H1 (cell line): ENCODE measurements at regions not wholly inside any gene's neighbourhood (a gene's known extent, or its start where the extent isn't known, plus 50 kb on each side); places are given as distances from the start of the nearest gene placed in this dataset.

ENCODE experiments used
- CTCF ChIA-PET: fragments of 300-600 bp; sonication (Branson Sonifier 250); formaldehyde crosslinking; loops from one replicate; lab custom pipeline; 2021; ENCODE audit not compliant: partially characterized antibody; lab: Charles Lee
- POLR2A ChIA-PET: fragments of 300-600 bp; sonication (Branson Sonifier 250); formaldehyde crosslinking; loops from one replicate; lab custom pipeline; 2021; ENCODE audit warnings: inconsistent platforms; ENCODE audit not compliant: partially characterized antibody; lab: Charles Lee
- DNase-seq, 2 experiments: peaks; one replicate each; pipeline versions ENCODE4 v3.0.0 to v3.0.0-alpha.2; 2010 to 2022; ENCODE audit warnings: low spot score in 2 of 2, low read depth in 1 of 2, mixed read lengths in 1 of 2
- FAIRE-seq: peaks from 2 replicates; lab custom pipeline; 2011; peaks lifted over from hg19 to GRCh38; lab: Jason Lieb, UNC
- H2AFZ ChIP-seq: 2 replicates; pipeline ENCODE4 v1.8.1; 2012; ENCODE audit warnings: low read length, inconsistent platforms
- H2AK5ac ChIP-seq: 2 replicates; pipeline ENCODE4 v1.6.1; 2013; ENCODE audit warnings: low read depth, low read length
- H2BK120ac ChIP-seq: replicated peaks from 2 replicates; pipeline ENCODE3; 2013; ENCODE audit warnings: low read depth, low read length, inconsistent platforms
- H2BK12ac ChIP-seq: 2 replicates; pipeline ENCODE4 v1.6.1; 2013; ENCODE audit warnings: low read depth, low read length
- H2BK15ac ChIP-seq: 2 replicates; pipeline ENCODE4 v1.6.1; 2013; ENCODE audit warnings: low read length
- H2BK20ac ChIP-seq: 2 replicates; pipeline ENCODE4 v1.6.1; 2013; ENCODE audit warnings: low read length
- H2BK5ac ChIP-seq: 2 replicates; pipeline ENCODE4 v1.6.1; 2013; ENCODE audit warnings: low read depth, low read length
- H3K14ac ChIP-seq: 2 replicates; pipeline ENCODE4 v1.6.1; 2013; ENCODE audit warnings: inconsistent platforms; ENCODE audit not compliant: insufficient read length
- H3K18ac ChIP-seq: 2 replicates; pipeline ENCODE4 v1.6.1; 2013; ENCODE audit warnings: low read length; ENCODE audit errors: extremely low read depth
- H3K23ac ChIP-seq: 2 replicates; pipeline ENCODE4 v1.6.1; 2013; ENCODE audit warnings: inconsistent platforms; ENCODE audit not compliant: insufficient read length
- H3K23me2 ChIP-seq: 2 replicates; pipeline ENCODE4 v1.6.1; 2013; ENCODE audit warnings: low read depth, low read length
- H3K27ac ChIP-seq: 2 replicates; pipeline ENCODE4 v1.6.1; 2011; ENCODE audit warnings: low read depth, low read length, inconsistent platforms
- H3K27me3 ChIP-seq, 4 experiments: replicated peaks in 1 of 4; 1 replicate in 1 of 4; 2 replicates in 3 of 4; pipeline versions ENCODE4 v1.6.1 to v1.8.1; 2011 to 2013; ENCODE audit warnings: low read length in 3 of 4, mild to moderate bottlenecking in 3 of 4, inconsistent platforms in 2 of 4, mixed read lengths in 2 of 4, moderate library complexity in 1 of 4; ENCODE audit not compliant: control insufficient read depth in 3 of 4, insufficient read depth in 3 of 4; ENCODE audit errors: extremely low read depth in 1 of 4
- H3K36me3 ChIP-seq, 4 experiments: 2 replicates each; pipeline versions ENCODE4 v1.6.1 to v1.8.1; 2011 to 2013; ENCODE audit warnings: mild to moderate bottlenecking in 4 of 4, low read length in 3 of 4, moderate library complexity in 2 of 4, control low read depth in 1 of 4, inconsistent platforms in 1 of 4; ENCODE audit not compliant: insufficient read depth in 4 of 4, control insufficient read depth in 2 of 4
- H3K4ac ChIP-seq: replicated peaks from 2 replicates; pipeline ENCODE3; 2013; ENCODE audit warnings: low read length, low read depth, mixed read lengths, inconsistent platforms; ENCODE audit not compliant: insufficient read length
- H3K4me1 ChIP-seq, 4 experiments: replicated peaks in 1 of 4; 1 replicate in 1 of 4; 2 replicates in 3 of 4; pipeline versions ENCODE4 v1.6.1 to v1.8.1; 2011 to 2013; ENCODE audit warnings: low read length in 3 of 4, inconsistent platforms in 2 of 4, mixed read lengths in 1 of 4; ENCODE audit not compliant: insufficient read depth in 4 of 4, control insufficient read depth in 3 of 4
- H3K4me2 ChIP-seq, 2 experiments: 2 replicates each; pipeline versions ENCODE4 v1.6.1 to v1.8.1; 2011 to 2013; ENCODE audit warnings: low read depth in 2 of 2, low read length in 2 of 2, control low read depth in 1 of 2, inconsistent platforms in 1 of 2, mild to moderate bottlenecking in 1 of 2; ENCODE audit not compliant: insufficient read depth in 1 of 2
- H3K4me3 ChIP-seq, 4 experiments: fragments of 200-600, 300-600 bp in 1 of 4; sonication (generic), shearing (Covaris generic), sonication (Bioruptor Twin) in 1 of 4; 2 replicates each; pipeline versions ENCODE4 v1.5.1 to v1.8.1; 2011 to 2016; ENCODE audit warnings: low read length in 4 of 4, low read depth in 3 of 4, control low read depth in 2 of 4, inconsistent platforms in 2 of 4, mild to moderate bottlenecking in 2 of 4, mixed read lengths in 1 of 4, moderate library complexity in 1 of 4; ENCODE audit not compliant: insufficient read depth in 2 of 4; ENCODE audit errors: extremely low read depth in 1 of 4
- H3K56ac ChIP-seq: replicated peaks from 2 replicates; pipeline ENCODE3; 2013; ENCODE audit warnings: low read depth, mild to moderate bottlenecking, mixed read lengths, low read length, inconsistent platforms; ENCODE audit not compliant: insufficient read length
- H3K79me1 ChIP-seq: 2 replicates; pipeline ENCODE4 v1.6.1; 2013; ENCODE audit warnings: low read depth, low read length, control low read depth
- H3K79me2 ChIP-seq, 2 experiments: 2 replicates each; pipeline versions ENCODE4 v1.6.1 to v1.8.1; 2012 to 2013; ENCODE audit warnings: low read length in 2 of 2, mild to moderate bottlenecking in 2 of 2, inconsistent platforms in 1 of 2; ENCODE audit not compliant: insufficient read depth in 2 of 2, control insufficient read depth in 1 of 2
- H3K9ac ChIP-seq, 4 experiments: replicated peaks in 1 of 4; 1 replicate in 1 of 4; 2 replicates in 3 of 4; pipeline versions ENCODE4 v1.6.1 to v1.8.1; 2011 to 2013; ENCODE audit warnings: low read depth in 3 of 4, low read length in 3 of 4, control low read depth in 2 of 4, mild to moderate bottlenecking in 2 of 4, moderate library complexity in 2 of 4, inconsistent platforms in 1 of 4; ENCODE audit errors: extremely low read depth in 1 of 4
- H3K9me3 ChIP-seq, 2 experiments: 2 replicates each; pipeline versions ENCODE4 v1.6.1 to v1.8.1; 2012 to 2013; ENCODE audit warnings: mild to moderate bottlenecking in 2 of 2, moderate library complexity in 2 of 2, control low read depth in 1 of 2, inconsistent platforms in 1 of 2, low read depth in 1 of 2, low read length in 1 of 2, mixed read lengths in 1 of 2; ENCODE audit not compliant: insufficient read depth in 2 of 2
- H4K20me1 ChIP-seq, 2 experiments: replicated peaks in 1 of 2; 2 replicates each; pipeline versions ENCODE3 to v1.8.1; 2011 to 2013; ENCODE audit warnings: inconsistent platforms in 2 of 2, low read length in 2 of 2, mild to moderate bottlenecking in 1 of 2; ENCODE audit not compliant: insufficient read depth in 2 of 2, control insufficient read depth in 1 of 2
- H4K5ac ChIP-seq: 2 replicates; pipeline ENCODE4 v1.6.1; 2013; ENCODE audit warnings: low read length, low read depth, mixed read lengths, inconsistent platforms; ENCODE audit not compliant: insufficient read length
- H4K8ac ChIP-seq: 2 replicates; pipeline ENCODE4 v1.8.0; 2013; ENCODE audit warnings: mild to moderate bottlenecking, moderate library complexity, low read length, inconsistent platforms; ENCODE audit not compliant: insufficient read depth; ENCODE audit errors: extremely low read depth
- H4K91ac ChIP-seq: replicated peaks from 2 replicates; pipeline ENCODE3; 2013; ENCODE audit warnings: low read length, mixed read lengths, inconsistent platforms; ENCODE audit not compliant: insufficient read length
- BACH1 ChIP-seq: IDR thresholded peaks from 2 replicates; pipeline ENCODE4 v1.6.1; 2012; ENCODE audit warnings: low read length, improper control_type of control experiment
- BCL11A ChIP-seq, 2 experiments: IDR thresholded peaks; one replicate each; pipeline ENCODE4 v1.6.1; 2011; ENCODE audit warnings: low read depth in 2 of 2, low read length in 2 of 2, mild to moderate bottlenecking in 2 of 2
- CREB1 ChIP-seq: IDR thresholded peaks from 2 replicates; pipeline ENCODE4 v1.6.1; 2012; ENCODE audit warnings: inconsistent platforms
- GTF2F1 ChIP-seq: IDR thresholded peaks from 2 replicates; pipeline ENCODE4 v1.6.1; 2012; ENCODE audit warnings: low read depth, low read length, improper control_type of control experiment, borderline replicate concordance
- JUND ChIP-seq: IDR thresholded peaks from 2 replicates; pipeline ENCODE4 v1.6.1; 2011; ENCODE audit warnings: mild to moderate bottlenecking, improper control_type of control experiment, low read length
- RFX5 ChIP-seq: IDR thresholded peaks from 2 replicates; pipeline ENCODE4 v1.6.1; 2011; ENCODE audit warnings: low read depth, low read length, improper control_type of control experiment, borderline replicate concordance
- RXRA ChIP-seq: IDR thresholded peaks from 2 replicates; pipeline ENCODE4 v1.6.1; 2011; ENCODE audit warnings: low read depth, mild to moderate bottlenecking, low read length, moderate library complexity; ENCODE audit not compliant: insufficient read depth
- SAP30 ChIP-seq: fragments of 300-600 bp; sonication (generic); IDR thresholded peaks from 2 replicates; pipeline ENCODE4 v1.7.1; 2012; ENCODE audit warnings: low read length, moderate library complexity, mild to moderate bottlenecking, inconsistent platforms; ENCODE audit not compliant: insufficient read depth, insufficient replicate concordance
- SIX5 ChIP-seq: IDR thresholded peaks from 2 replicates; pipeline ENCODE4 v1.6.1; 2011; ENCODE audit warnings: mild to moderate bottlenecking, low read depth, low read length
- SP1 ChIP-seq: IDR thresholded peaks from 2 replicates; pipeline ENCODE4 v1.6.1; 2011; ENCODE audit warnings: low read depth, low read length
- SP4 ChIP-seq: IDR thresholded peaks from 2 replicates; pipeline ENCODE4 v1.6.1; 2012; ENCODE audit warnings: low read length, inconsistent platforms
- SRF ChIP-seq: IDR thresholded peaks from 2 replicates; pipeline ENCODE4 v1.6.1; 2011; ENCODE audit warnings: mild to moderate bottlenecking, low read depth, low read length, moderate library complexity
- TCF12 ChIP-seq: IDR thresholded peaks from 2 replicates; pipeline ENCODE4 v1.6.1; 2011; ENCODE audit warnings: low read depth, mild to moderate bottlenecking, low read length
- WGBS, 2 experiments: shearing (Covaris generic) in 1 of 2; methylation state at CpG; one replicate each; pipeline versions ENCODE4 v1.1.6 to v1.1.7; 2013 to 2015; ENCODE audit warnings: low lambda C conversion rate in 2 of 2, mixed read lengths in 2 of 2, inconsistent platforms in 1 of 2, low coverage in 1 of 2, missing lambda C conversion rate in 1 of 2; ENCODE audit not compliant: insufficient replicate concordance in 2 of 2, insufficient coverage in 1 of 2, insufficient read length in 1 of 2; ENCODE audit errors: extremely low coverage in 1 of 2, missing lambda C conversion rate in 1 of 2; 5-methylcytosine and 5-hydroxymethylcytosine counted together
- TF ChIP-seq, protein P1 (sequence below): IDR thresholded peaks from 2 replicates; pipeline ENCODE4 v1.6.1; 2012; ENCODE audit warnings: inconsistent platforms
- TF ChIP-seq, protein P2 (sequence below): IDR thresholded peaks from 2 replicates; pipeline ENCODE4 v1.6.1; 2011; ENCODE audit warnings: low read depth, mild to moderate bottlenecking, low read length; ENCODE audit not compliant: insufficient read depth

DNA sequence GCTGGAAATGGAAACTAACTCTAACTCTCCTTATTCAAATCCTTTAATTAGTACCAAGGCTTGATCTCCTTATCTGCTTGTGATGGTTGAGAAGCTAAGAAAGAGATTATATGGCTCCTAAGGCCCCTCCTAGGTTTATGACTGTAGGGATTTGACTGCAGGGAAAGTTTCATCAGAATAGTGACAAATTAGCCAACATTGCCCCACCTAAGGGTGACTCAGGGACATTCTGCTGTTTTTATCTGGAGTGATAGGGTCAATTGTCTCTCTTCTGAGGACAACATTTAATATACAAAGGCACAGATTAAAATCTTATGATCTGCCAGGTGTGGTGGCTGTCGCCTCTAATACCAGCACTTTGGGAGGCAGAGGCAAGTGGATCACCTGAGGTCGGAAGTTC is 138.1 kb upstream of the MARCKS start:
- no peaks in the 10 kb centered on the region for H3K36me3 ChIP-seq
- no peaks in the 10 kb centered on the region for H3K27me3 ChIP-seq
- TF ChIP-seq SAP30 (no peak), BCL11A (IDR thresholded peaks at IDR 0.05; ENCODE audit: low read depth in 2 of 2, low read length in 2 of 2) (no peak), JUND (no peak), BACH1 (no peak), RXRA (no peak), TCF12 (no peak), SP1 (no peak), GTF2F1 (no peak), CREB1 (no peak), SIX5 (no peak), SP4 (no peak), RFX5 (no peak), SRF (no peak)
- TF ChIP-seq, protein P1, sequence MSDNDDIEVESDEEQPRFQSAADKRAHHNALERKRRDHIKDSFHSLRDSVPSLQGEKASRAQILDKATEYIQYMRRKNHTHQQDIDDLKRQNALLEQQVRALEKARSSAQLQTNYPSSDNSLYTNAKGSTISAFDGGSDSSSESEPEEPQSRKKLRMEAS, result no peak
- TF ChIP-seq, protein P2, sequence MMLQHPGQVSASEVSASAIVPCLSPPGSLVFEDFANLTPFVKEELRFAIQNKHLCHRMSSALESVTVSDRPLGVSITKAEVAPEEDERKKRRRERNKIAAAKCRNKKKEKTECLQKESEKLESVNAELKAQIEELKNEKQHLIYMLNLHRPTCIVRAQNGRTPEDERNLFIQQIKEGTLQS, result no peak
- no peaks in the 10 kb centered on the region for H4K20me1 ChIP-seq
- H2BK15ac ChIP-seq, result no peak overlapping the region
- no peak for DNase-seq
- no peak overlapping the region for H2BK20ac ChIP-seq
- H3K56ac ChIP-seq, result no peak overlapping the region
- H2BK120ac ChIP-seq, result no peak overlapping the region
- no peaks in the 10 kb centered on the region for H3K4me1 ChIP-seq
- no peaks in the 10 kb centered on the region for H3K79me2 ChIP-seq
- no peak overlapping the region for H2AK5ac ChIP-seq
- H4K8ac ChIP-seq, result no peak overlapping the region
- no peak overlapping the region for H2AFZ ChIP-seq
- no peak overlapping the region for H3K18ac ChIP-seq
- WGBS, 2 experiments, result 93% methylated on average over 2 of the region's 2 CpGs; no CpG with 5 or more reads in 1 of the 2 experiments
- ChIA-PET CTCF (interaction anchor here (0.5 to 0.6 kb wide), 2 partner anchors 28 to 46 kb away, joined by 3 read pairs; no protein-coding TSS in a partner anchor), POLR2A (no interaction called here)
- H3K9ac ChIP-seq, result no peak overlapping the region
- no peaks in the 10 kb centered on the region for H3K23me2 ChIP-seq
- H4K5ac ChIP-seq, result no peak overlapping the region
- H3K79me1 ChIP-seq, result no peaks in the 10 kb centered on the region
- no peak for FAIRE-seq
- H3K23ac ChIP-seq, result no peak overlapping the region
- no peak overlapping the region for H3K4me2 ChIP-seq
- H2BK5ac ChIP-seq, result no peak overlapping the region
- no peak overlapping the region for H3K4me3 ChIP-seq
- H3K14ac ChIP-seq, result no peak overlapping the region
- no peak overlapping the region for H3K4ac ChIP-seq
- H4K91ac ChIP-seq, result no peak overlapping the region
- H2BK12ac ChIP-seq, result no peak overlapping the region
- no peak overlapping the region for H3K27ac ChIP-seq
- H3K9me3 ChIP-seq, result no peaks in the 10 kb centered on the region
